Mammary epithelial cell (primary cell): ENCODE measurements at regions not wholly inside any gene's neighbourhood (a gene's known extent, or its start where the extent isn't known, plus 50 kb on each side); places are given as distances from the start of the nearest gene placed in this dataset.

ENCODE experiments used
- EZH2 ChIP-seq: IDR thresholded peaks from 2 replicates; pipeline ENCODE4 v1.6.1; 2012; ENCODE audit warnings: low read length, inconsistent platforms, borderline replicate concordance
- TF ChIP-seq, protein P1 (sequence below), 2 donors: IDR thresholded peaks in 1 of 2; conservative IDR thresholded peaks in 1 of 2; 2 replicates each; pipeline ENCODE4 v1.5.1; 2011 to 2012; ENCODE audit warnings: inconsistent platforms in 2 of 2, low read length in 2 of 2, mild to moderate bottlenecking in 2 of 2, control low read depth in 1 of 2, low read depth in 1 of 2; ENCODE audit not compliant: insufficient read depth in 1 of 2; ENCODE audit errors: extremely low read depth in 1 of 2

DNA sequence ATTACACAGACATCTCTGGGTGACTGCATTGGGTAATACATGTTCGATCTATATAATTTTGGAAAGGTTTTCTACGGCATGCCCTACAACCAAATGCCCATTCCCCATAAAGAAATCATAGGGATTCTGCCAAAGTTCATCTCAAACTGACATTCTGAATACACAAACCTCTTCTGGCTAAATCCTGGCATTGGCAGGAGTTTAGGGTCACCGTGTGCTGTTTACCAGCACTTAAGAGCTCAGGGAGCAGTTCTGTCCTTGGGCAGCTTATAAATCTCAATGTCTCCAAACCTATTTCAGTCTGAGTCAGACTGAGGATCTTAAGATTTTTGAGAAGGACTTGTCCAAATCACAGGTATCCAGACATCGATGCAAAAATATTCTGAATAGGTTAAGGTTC lies 809.6 kb upstream of the LRRN3 start:
- TF ChIP-seq, protein P1, sequence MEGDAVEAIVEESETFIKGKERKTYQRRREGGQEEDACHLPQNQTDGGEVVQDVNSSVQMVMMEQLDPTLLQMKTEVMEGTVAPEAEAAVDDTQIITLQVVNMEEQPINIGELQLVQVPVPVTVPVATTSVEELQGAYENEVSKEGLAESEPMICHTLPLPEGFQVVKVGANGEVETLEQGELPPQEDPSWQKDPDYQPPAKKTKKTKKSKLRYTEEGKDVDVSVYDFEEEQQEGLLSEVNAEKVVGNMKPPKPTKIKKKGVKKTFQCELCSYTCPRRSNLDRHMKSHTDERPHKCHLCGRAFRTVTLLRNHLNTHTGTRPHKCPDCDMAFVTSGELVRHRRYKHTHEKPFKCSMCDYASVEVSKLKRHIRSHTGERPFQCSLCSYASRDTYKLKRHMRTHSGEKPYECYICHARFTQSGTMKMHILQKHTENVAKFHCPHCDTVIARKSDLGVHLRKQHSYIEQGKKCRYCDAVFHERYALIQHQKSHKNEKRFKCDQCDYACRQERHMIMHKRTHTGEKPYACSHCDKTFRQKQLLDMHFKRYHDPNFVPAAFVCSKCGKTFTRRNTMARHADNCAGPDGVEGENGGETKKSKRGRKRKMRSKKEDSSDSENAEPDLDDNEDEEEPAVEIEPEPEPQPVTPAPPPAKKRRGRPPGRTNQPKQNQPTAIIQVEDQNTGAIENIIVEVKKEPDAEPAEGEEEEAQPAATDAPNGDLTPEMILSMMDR (conservative IDR thresholded peaks at IDR 0.05 in 1 of 2, IDR thresholded peaks at IDR 0.05 in 1 of 2; ENCODE audit: extremely low read depth in 1 of 2, insufficient read depth in 1 of 2, low read depth in 1 of 2, low read length in 2 of 2): no peak
- TF ChIP-seq EZH2: no peak
